Heart left ventricle (tissue), 16 donors: ENCODE measurements at regions not wholly inside any gene's neighbourhood (a gene's known extent, or its start where the extent isn't known, plus 50 kb on each side); places are given as distances from the start of the nearest gene placed in this dataset.

Source experiments
- ATAC-seq, 4 donors: fragments of 200-7000 bp; cut with Tn5 transposase; one replicate each; pipeline ENCODE4 v1.9.1; 2020 to 2022; ENCODE audit warnings: moderate library complexity in 4 of 4, mild to moderate bottlenecking in 3 of 4, moderate number of reproducible peaks in 1 of 4
- DNase-seq, 5 donors: peaks; one replicate each; pipeline ENCODE4 v3.0.0-alpha.2; 2020
- H3K27ac ChIP-seq, 12 donors: fragments of 200-600 bp; sonication (generic) in 4 of 12; one replicate each; pipeline versions ENCODE4 v1.5.0 to v1.8.0; 2016 to 2022; ENCODE audit warnings: mild to moderate bottlenecking in 2 of 12
- H3K27me3 ChIP-seq, 9 donors: fragments of 200-600 bp; sonication (generic) in 2 of 9; one replicate each; pipeline versions ENCODE4 v1.5.1 to v1.8.0; 2016 to 2022; ENCODE audit warnings: mild to moderate bottlenecking in 3 of 9
- H3K36me3 ChIP-seq, 9 donors: fragments of 200-600 bp; sonication (generic) in 2 of 9; one replicate each; pipeline versions ENCODE4 v1.5.0 to v1.8.0; 2018 to 2022; ENCODE audit warnings: mild to moderate bottlenecking in 2 of 9
- H3K4me1 ChIP-seq, 12 donors: fragments of 200-600 bp; sonication (generic) in 4 of 12; one replicate each; pipeline versions ENCODE4 v1.5.0 to v1.8.0; 2016 to 2022; ENCODE audit warnings: mild to moderate bottlenecking in 3 of 12
- H3K4me3 ChIP-seq, 12 donors: fragments of 200-600 bp; sonication (generic) in 4 of 12; one replicate each; pipeline versions ENCODE4 v1.5.0 to v1.8.0; 2017 to 2022; ENCODE audit warnings: mild to moderate bottlenecking in 9 of 12, moderate library complexity in 4 of 12
- H3K9me3 ChIP-seq, 12 donors: fragments of 200-600 bp; sonication (generic) in 4 of 12; one replicate each; pipeline versions ENCODE4 v1.5.0 to v1.8.0; 2016 to 2022; ENCODE audit warnings: mild to moderate bottlenecking in 1 of 12
- CTCF ChIP-seq, 12 donors: fragments of 200-600 bp; sonication (generic) in 4 of 12; IDR thresholded peaks; one replicate each; pipeline versions ENCODE4 v1.5.0 to v1.8.0; 2018 to 2022; ENCODE audit warnings: antibody characterized with exemption in 12 of 12, mild to moderate bottlenecking in 5 of 12
- POLR2A ChIP-seq, 2 donors: fragments of 450-650 bp; IDR thresholded peaks; one replicate each; pipeline ENCODE4 v1.6.1; 2017; ENCODE audit warnings: antibody characterized with exemption in 2 of 2, mild to moderate bottlenecking in 2 of 2, moderate library complexity in 2 of 2
- WGBS, 4 donors: extraction: QIAGEN DNeasy Blood & Tissue Kit in 2 of 4; methylation state at CpG; one replicate each; pipeline versions ENCODE4 v1.1.5 to v1.1.7; 2013 to 2018; 5-methylcytosine and 5-hydroxymethylcytosine counted together
- intact Hi-C, 10 donors: fragments of 100-400 bp; cut with DNase I; formaldehyde crosslinking; loops; one replicate each; pipeline versions ENCODE4 v1.11.1 to v1.14.2; 2022
- donor health status: ischemic (EF 13 %, LVEDD 7.1; RV severe dilation, severe dysfunction).
- donor health status: healthy with polysubstance abuse.
- donor health status: DM: no; HTN: yes; CAD: no.
- donor health status: DM: no; HTN: no; CAD: no.
- donor health status: ischemic (EF 25% LVEDD 6.9; RV normal size, moderate dysfunction).
- donor health status: ischemic (EF 25% LVEDD 5.7; RV mildly dilated, moderate dysfunction).
- donor health status: healthy.
- donor health status: DM: yes; HTN: yes; CAD: no.
- donor health status: ischemic (EF 35%, LVEDD 5.7; RV mildly dilated, moderate dysfunction).
- donor health status: nonischemic (EF 11% LVEDD 7.7; RV severe dilation, severe dysfunction).
- donor health status: DM: yes; HTN: yes; CAD: no.
- donor health status: PGD.
- donor health status: ischemic (EF 29% LVEDD 5.4; RV normal size, mild dysfunction).
- donor health status: nonischemic (EF 23%, LVEDD 6.1; RV moderate dilation, normal function).

GRCh38 chr6:80922916-80923455 lies 816.5 kb downstream of the BCKDHB start:
- WGBS, 4 donors: 90 to 97% (median 96%) methylated on average over 1 of the region's 1 CpG
- intact Hi-C loops: no loop called here

GRCh38 chr6:80921861-80922460 lies 815.5 kb downstream of the BCKDHB start:
- no peak overlapping the region for H3K27ac ChIP-seq
- no peaks in the 10 kb centered on the region for H3K36me3 ChIP-seq
- no peak overlapping the region for H3K4me3 ChIP-seq
- DNase-seq (no peak), ATAC-seq (no peak)
- intact Hi-C loops: no loop called here
- 20 to 35% (median 27%) methylated on average over 2 of the region's 2 CpGs for WGBS, 4 donors
- H3K9me3 ChIP-seq: peaks cover 0 to 12% (median 0%) of the 10 kb centered on the region in 12 donors
- no peaks in the 10 kb centered on the region for H3K27me3 ChIP-seq
- TF ChIP-seq CTCF (IDR thresholded peaks at IDR 0.05) (no peak), POLR2A (IDR thresholded peaks at IDR 0.05) (no peak)
- no peaks in the 10 kb centered on the region for H3K4me1 ChIP-seq

More at GRCh38 chr6:80922916-80923455, 816.5 kb downstream of the BCKDHB start:
- H3K27me3 ChIP-seq: no peaks in the 10 kb centered on the region
- no peaks in the 10 kb centered on the region for H3K4me1 ChIP-seq
- H3K4me3 ChIP-seq: no peak overlapping the region
- no peak overlapping the region for H3K27ac ChIP-seq
- ATAC-seq: no peak
- TF ChIP-seq CTCF (IDR thresholded peaks at IDR 0.05) (no peak), POLR2A (IDR thresholded peaks at IDR 0.05) (no peak)
- DNase-seq: no peak
- peaks cover 0 to 12% (median 0%) of the 10 kb centered on the region in 12 donors for H3K9me3 ChIP-seq
- H3K36me3 ChIP-seq: no peaks in the 10 kb centered on the region

GRCh38 chr6:80907831-80908230 lies 801.4 kb downstream of the BCKDHB start:
- WGBS, 4 donors: 71 to 81% (median 75%) methylated on average over 3 of the region's 3 CpGs
- intact Hi-C loops: no loop called here
- Histone ChIP-seq H3K27me3 (no peaks in the 10 kb centered on the region), H3K27ac (no peak overlapping the region), H3K4me3 (no peak overlapping the region), H3K36me3 (no peaks in the 10 kb centered on the region), H3K9me3 (peaks cover 0 to 4% (median 0%) of the 10 kb centered on the region in 12 donors), H3K4me1 (no peaks in the 10 kb centered on the region)
- TF ChIP-seq CTCF (IDR thresholded peaks at IDR 0.05) (no peak), POLR2A (IDR thresholded peaks at IDR 0.05) (no peak)
- no peak for ATAC-seq
- no peak for DNase-seq

GRCh38 chr6:80903711-80904110 lies 797.2 kb downstream of the BCKDHB start:
- Histone ChIP-seq H3K36me3 (no peaks in the 10 kb centered on the region), H3K9me3 (peaks cover 0 to 12% (median 0%) of the 10 kb centered on the region in 12 donors), H3K27ac (no peak overlapping the region), H3K4me1 (no peaks in the 10 kb centered on the region), H3K27me3 (no peaks in the 10 kb centered on the region), H3K4me3 (no peak overlapping the region)
- no peak for ATAC-seq
- intact Hi-C loops: no loop called here
- TF ChIP-seq POLR2A (IDR thresholded peaks at IDR 0.05): no peak
- TF ChIP-seq CTCF (IDR thresholded peaks at IDR 0.05): no peak
- DNase-seq: no peak
